GM20000 (cell line): ENCODE measurements at regions not wholly inside any gene's neighbourhood (a gene's known extent, or its start where the extent isn't known, plus 50 kb on each side); places are given as distances from the start of the nearest gene placed in this dataset.

Experiments used
- DNase-seq: peaks from one replicate; pipeline ENCODE4 v3.0.0; 2012; ENCODE audit warnings: low spot score
- CTCF ChIP-seq: IDR thresholded peaks from 2 replicates; pipeline ENCODE4 v1.5.1; 2012; ENCODE audit warnings: mild to moderate bottlenecking, control low read depth; ENCODE audit errors: extremely low read depth, missing control alignments

GRCh38 chr2:191783416-191783815 is 63.5 kb downstream of the CAVIN2 start:
- DNase-seq = peak; percentile 14
- no peak for TF ChIP-seq CTCF
